H1 (cell line): ENCODE measurements at regions not wholly inside any gene's neighbourhood (a gene's known extent, or its start where the extent isn't known, plus 50 kb on each side); places are given as distances from the start of the nearest gene placed in this dataset.

Source experiments
- BRCA1 ChIP-seq: IDR thresholded peaks from 2 replicates; pipeline ENCODE4 v1.6.1; 2012; ENCODE audit warnings: low read depth, low read length, improper control_type of control experiment
- CHD1 ChIP-seq: IDR thresholded peaks from 2 replicates; pipeline ENCODE4 v1.6.1; 2012; ENCODE audit warnings: low read depth, low read length, improper control_type of control experiment
- HDAC2 ChIP-seq, 2 experiments: fragments of 300-600 bp in 1 of 2; sonication (generic) in 1 of 2; IDR thresholded peaks; 2 replicates each; pipeline ENCODE4 v1.6.1; 2011 to 2012; ENCODE audit warnings: low read depth in 2 of 2, low read length in 2 of 2, mild to moderate bottlenecking in 2 of 2, moderate library complexity in 2 of 2, borderline replicate concordance in 1 of 2, inconsistent platforms in 1 of 2
- NANOG ChIP-seq: IDR thresholded peaks from 2 replicates; pipeline ENCODE4 v1.6.1; 2011; ENCODE audit warnings: low read length, low read depth, mild to moderate bottlenecking, inconsistent platforms; ENCODE audit not compliant: insufficient read depth, poor library complexity, severe bottlenecking
- NRF1 ChIP-seq: IDR thresholded peaks from 2 replicates; pipeline ENCODE4 v1.6.1; 2011; ENCODE audit warnings: mild to moderate bottlenecking, low read depth, low read length, improper control_type of control experiment
- POU5F1 ChIP-seq: IDR thresholded peaks from 2 replicates; pipeline ENCODE4 v1.6.1; 2011; ENCODE audit warnings: low read depth, mild to moderate bottlenecking, low read length, moderate library complexity
- SP4 ChIP-seq: IDR thresholded peaks from 2 replicates; pipeline ENCODE4 v1.6.1; 2012; ENCODE audit warnings: low read length, inconsistent platforms
- TF ChIP-seq, protein P1 (sequence below): fragments of 300-600 bp; sonication (generic); IDR thresholded peaks from 2 replicates; pipeline ENCODE4 v1.7.1; 2012; ENCODE audit warnings: low read length, moderate library complexity, mild to moderate bottlenecking, inconsistent platforms; ENCODE audit not compliant: insufficient replicate concordance
- TF ChIP-seq, protein P2 (sequence below): IDR thresholded peaks from 2 replicates; pipeline ENCODE4 v1.6.1; 2012; ENCODE audit warnings: inconsistent platforms

DNA sequence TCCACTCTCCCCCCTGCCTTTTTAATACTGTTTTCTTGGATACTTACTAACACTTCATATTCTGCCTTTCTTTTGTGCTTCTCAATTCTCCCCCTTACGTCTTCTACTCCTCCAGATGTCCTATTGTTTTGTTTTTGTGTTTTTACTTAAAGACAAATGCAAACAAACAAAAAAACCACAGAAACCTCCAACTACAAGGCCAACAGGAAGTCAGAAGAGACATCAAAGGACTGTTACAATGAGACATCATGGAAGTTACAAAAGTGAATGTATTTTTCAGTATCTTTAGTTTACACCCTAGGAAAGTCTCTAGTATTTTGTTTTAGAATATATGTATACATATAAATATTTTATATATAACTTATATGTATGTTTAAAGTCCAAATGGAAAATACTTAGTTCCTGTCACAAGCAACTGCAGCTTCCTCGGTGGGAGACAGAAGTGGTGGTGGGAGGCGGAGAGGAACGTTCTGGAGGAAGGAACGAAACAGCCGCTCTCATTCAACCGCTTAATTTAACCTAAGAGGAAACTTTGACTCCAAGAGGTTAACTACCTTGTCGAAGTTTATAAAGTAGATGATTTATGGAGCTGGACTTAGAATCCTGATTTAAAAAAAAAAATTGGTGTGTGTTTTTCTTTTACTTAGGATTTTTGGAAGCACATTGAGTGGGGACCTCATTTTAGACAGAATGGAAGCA lies 168.9 kb upstream of the PDE10A start (continued):
- TF ChIP-seq, protein P1, sequence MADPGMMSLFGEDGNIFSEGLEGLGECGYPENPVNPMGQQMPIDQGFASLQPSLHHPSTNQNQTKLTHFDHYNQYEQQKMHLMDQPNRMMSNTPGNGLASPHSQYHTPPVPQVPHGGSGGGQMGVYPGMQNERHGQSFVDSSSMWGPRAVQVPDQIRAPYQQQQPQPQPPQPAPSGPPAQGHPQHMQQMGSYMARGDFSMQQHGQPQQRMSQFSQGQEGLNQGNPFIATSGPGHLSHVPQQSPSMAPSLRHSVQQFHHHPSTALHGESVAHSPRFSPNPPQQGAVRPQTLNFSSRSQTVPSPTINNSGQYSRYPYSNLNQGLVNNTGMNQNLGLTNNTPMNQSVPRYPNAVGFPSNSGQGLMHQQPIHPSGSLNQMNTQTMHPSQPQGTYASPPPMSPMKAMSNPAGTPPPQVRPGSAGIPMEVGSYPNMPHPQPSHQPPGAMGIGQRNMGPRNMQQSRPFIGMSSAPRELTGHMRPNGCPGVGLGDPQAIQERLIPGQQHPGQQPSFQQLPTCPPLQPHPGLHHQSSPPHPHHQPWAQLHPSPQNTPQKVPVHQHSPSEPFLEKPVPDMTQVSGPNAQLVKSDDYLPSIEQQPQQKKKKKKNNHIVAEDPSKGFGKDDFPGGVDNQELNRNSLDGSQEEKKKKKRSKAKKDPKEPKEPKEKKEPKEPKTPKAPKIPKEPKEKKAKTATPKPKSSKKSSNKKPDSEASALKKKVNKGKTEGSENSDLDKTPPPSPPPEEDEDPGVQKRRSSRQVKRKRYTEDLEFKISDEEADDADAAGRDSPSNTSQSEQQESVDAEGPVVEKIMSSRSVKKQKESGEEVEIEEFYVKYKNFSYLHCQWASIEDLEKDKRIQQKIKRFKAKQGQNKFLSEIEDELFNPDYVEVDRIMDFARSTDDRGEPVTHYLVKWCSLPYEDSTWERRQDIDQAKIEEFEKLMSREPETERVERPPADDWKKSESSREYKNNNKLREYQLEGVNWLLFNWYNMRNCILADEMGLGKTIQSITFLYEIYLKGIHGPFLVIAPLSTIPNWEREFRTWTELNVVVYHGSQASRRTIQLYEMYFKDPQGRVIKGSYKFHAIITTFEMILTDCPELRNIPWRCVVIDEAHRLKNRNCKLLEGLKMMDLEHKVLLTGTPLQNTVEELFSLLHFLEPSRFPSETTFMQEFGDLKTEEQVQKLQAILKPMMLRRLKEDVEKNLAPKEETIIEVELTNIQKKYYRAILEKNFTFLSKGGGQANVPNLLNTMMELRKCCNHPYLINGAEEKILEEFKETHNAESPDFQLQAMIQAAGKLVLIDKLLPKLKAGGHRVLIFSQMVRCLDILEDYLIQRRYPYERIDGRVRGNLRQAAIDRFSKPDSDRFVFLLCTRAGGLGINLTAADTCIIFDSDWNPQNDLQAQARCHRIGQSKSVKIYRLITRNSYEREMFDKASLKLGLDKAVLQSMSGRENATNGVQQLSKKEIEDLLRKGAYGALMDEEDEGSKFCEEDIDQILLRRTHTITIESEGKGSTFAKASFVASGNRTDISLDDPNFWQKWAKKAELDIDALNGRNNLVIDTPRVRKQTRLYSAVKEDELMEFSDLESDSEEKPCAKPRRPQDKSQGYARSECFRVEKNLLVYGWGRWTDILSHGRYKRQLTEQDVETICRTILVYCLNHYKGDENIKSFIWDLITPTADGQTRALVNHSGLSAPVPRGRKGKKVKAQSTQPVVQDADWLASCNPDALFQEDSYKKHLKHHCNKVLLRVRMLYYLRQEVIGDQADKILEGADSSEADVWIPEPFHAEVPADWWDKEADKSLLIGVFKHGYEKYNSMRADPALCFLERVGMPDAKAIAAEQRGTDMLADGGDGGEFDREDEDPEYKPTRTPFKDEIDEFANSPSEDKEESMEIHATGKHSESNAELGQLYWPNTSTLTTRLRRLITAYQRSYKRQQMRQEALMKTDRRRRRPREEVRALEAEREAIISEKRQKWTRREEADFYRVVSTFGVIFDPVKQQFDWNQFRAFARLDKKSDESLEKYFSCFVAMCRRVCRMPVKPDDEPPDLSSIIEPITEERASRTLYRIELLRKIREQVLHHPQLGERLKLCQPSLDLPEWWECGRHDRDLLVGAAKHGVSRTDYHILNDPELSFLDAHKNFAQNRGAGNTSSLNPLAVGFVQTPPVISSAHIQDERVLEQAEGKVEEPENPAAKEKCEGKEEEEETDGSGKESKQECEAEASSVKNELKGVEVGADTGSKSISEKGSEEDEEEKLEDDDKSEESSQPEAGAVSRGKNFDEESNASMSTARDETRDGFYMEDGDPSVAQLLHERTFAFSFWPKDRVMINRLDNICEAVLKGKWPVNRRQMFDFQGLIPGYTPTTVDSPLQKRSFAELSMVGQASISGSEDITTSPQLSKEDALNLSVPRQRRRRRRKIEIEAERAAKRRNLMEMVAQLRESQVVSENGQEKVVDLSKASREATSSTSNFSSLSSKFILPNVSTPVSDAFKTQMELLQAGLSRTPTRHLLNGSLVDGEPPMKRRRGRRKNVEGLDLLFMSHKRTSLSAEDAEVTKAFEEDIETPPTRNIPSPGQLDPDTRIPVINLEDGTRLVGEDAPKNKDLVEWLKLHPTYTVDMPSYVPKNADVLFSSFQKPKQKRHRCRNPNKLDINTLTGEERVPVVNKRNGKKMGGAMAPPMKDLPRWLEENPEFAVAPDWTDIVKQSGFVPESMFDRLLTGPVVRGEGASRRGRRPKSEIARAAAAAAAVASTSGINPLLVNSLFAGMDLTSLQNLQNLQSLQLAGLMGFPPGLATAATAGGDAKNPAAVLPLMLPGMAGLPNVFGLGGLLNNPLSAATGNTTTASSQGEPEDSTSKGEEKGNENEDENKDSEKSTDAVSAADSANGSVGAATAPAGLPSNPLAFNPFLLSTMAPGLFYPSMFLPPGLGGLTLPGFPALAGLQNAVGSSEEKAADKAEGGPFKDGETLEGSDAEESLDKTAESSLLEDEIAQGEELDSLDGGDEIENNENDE = no peak
- TF ChIP-seq NRF1 (no peak), SP4 (no peak), CHD1 (no peak), POU5F1 (no peak), NANOG (no peak), BRCA1 (no peak), HDAC2 (IDR thresholded peaks at IDR 0.05; ENCODE audit: borderline replicate concordance in 1 of 2, low read depth in 2 of 2, low read length in 2 of 2) (no peak)
- TF ChIP-seq, protein P2, sequence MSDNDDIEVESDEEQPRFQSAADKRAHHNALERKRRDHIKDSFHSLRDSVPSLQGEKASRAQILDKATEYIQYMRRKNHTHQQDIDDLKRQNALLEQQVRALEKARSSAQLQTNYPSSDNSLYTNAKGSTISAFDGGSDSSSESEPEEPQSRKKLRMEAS = no peak
